Fibroblast of lung (primary cell): ENCODE measurements at regions not wholly inside any gene's neighbourhood (a gene's known extent, or its start where the extent isn't known, plus 50 kb on each side); places are given as distances from the start of the nearest gene placed in this dataset.

Source experiments
- EZH2 ChIP-seq: IDR thresholded peaks from 2 replicates; pipeline ENCODE4 v1.5.1; 2012; ENCODE audit warnings: low read length, control low read depth, mild to moderate bottlenecking; ENCODE audit errors: missing control alignments
- TF ChIP-seq, protein P1 (sequence below), 2 donors: IDR thresholded peaks in 1 of 2; conservative IDR thresholded peaks in 1 of 2; 1 replicate in 1 of 2; 2 replicates in 1 of 2; pipeline ENCODE4 v1.5.1; 2011 to 2012; ENCODE audit warnings: low read length in 2 of 2, control low read depth in 1 of 2, inconsistent platforms in 1 of 2, low read depth in 1 of 2, mild to moderate bottlenecking in 1 of 2

GRCh38 chr2:154600927-154601494, 97.5 kb upstream of the KCNJ3 start:
- TF ChIP-seq, protein P1, sequence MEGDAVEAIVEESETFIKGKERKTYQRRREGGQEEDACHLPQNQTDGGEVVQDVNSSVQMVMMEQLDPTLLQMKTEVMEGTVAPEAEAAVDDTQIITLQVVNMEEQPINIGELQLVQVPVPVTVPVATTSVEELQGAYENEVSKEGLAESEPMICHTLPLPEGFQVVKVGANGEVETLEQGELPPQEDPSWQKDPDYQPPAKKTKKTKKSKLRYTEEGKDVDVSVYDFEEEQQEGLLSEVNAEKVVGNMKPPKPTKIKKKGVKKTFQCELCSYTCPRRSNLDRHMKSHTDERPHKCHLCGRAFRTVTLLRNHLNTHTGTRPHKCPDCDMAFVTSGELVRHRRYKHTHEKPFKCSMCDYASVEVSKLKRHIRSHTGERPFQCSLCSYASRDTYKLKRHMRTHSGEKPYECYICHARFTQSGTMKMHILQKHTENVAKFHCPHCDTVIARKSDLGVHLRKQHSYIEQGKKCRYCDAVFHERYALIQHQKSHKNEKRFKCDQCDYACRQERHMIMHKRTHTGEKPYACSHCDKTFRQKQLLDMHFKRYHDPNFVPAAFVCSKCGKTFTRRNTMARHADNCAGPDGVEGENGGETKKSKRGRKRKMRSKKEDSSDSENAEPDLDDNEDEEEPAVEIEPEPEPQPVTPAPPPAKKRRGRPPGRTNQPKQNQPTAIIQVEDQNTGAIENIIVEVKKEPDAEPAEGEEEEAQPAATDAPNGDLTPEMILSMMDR (conservative IDR thresholded peaks at IDR 0.05 in 1 of 2, IDR thresholded peaks at IDR 0.05 in 1 of 2; ENCODE audit: low read depth in 1 of 2, low read length in 2 of 2) = no peak
- TF ChIP-seq EZH2 = no peak
